ENCODE measurements at regions not wholly inside any gene's neighbourhood (a gene's known extent, or its start where the extent isn't known, plus 50 kb on each side); places are given as distances from the start of the nearest gene placed in this dataset.

DNA sequence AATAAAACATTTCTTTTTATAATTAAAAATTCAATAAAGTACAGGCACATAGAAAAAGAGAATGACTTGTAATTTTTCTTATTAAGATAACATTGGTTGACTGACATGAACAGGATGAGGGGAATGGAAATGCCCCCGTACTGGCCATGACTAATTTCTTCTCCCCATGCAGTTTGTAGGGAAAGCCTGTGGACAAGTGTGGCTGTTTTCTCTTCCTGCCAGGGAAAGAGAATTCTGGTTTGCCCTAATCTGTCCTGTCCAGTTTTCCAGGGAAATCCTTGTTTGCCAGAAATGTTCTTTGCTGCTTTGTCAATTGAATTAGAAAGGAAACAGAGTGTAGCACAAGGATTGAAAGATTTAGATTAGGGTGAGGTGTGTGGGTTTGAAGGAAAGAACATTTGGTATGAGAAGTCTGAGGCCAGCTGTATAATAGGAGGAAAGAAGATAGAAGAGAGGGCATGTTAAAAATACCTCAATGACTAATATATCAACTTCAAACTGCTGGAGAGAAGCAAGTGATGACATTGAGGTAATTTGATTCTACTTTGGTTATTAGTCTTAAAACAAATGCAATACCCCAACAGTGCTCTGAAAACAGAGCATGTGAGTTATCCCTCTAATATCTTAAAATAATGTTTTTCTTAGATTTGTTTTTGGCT lies 593.9 kb upstream of the ZNF804A start:
- POLR2A ChIA-PET: no interaction called here
- H3K4me3 ChIP-seq (ENCODE audit: low read depth, low read length): no peak overlapping the region
- DNase-seq (ENCODE audit: low read depth, low spot score): no peak
- H3K9me3 ChIP-seq (ENCODE audit: control insufficient read depth, insufficient read depth, low read length): no peaks in the 10 kb centered on the region; the same call in 1 of the 2 replicates
- TF ChIP-seq, protein P1, sequence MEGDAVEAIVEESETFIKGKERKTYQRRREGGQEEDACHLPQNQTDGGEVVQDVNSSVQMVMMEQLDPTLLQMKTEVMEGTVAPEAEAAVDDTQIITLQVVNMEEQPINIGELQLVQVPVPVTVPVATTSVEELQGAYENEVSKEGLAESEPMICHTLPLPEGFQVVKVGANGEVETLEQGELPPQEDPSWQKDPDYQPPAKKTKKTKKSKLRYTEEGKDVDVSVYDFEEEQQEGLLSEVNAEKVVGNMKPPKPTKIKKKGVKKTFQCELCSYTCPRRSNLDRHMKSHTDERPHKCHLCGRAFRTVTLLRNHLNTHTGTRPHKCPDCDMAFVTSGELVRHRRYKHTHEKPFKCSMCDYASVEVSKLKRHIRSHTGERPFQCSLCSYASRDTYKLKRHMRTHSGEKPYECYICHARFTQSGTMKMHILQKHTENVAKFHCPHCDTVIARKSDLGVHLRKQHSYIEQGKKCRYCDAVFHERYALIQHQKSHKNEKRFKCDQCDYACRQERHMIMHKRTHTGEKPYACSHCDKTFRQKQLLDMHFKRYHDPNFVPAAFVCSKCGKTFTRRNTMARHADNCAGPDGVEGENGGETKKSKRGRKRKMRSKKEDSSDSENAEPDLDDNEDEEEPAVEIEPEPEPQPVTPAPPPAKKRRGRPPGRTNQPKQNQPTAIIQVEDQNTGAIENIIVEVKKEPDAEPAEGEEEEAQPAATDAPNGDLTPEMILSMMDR (IDR thresholded peaks at IDR 0.05; ENCODE audit: low read depth, low read length): no peak
- no peak overlapping the region for H3K27ac ChIP-seq (ENCODE audit: low read depth, low read length)
- H3K27me3 ChIP-seq (ENCODE audit: control insufficient read depth, insufficient read depth, low read length): no peaks in the 10 kb centered on the region
- CTCF ChIA-PET: no interaction called here

DNA sequence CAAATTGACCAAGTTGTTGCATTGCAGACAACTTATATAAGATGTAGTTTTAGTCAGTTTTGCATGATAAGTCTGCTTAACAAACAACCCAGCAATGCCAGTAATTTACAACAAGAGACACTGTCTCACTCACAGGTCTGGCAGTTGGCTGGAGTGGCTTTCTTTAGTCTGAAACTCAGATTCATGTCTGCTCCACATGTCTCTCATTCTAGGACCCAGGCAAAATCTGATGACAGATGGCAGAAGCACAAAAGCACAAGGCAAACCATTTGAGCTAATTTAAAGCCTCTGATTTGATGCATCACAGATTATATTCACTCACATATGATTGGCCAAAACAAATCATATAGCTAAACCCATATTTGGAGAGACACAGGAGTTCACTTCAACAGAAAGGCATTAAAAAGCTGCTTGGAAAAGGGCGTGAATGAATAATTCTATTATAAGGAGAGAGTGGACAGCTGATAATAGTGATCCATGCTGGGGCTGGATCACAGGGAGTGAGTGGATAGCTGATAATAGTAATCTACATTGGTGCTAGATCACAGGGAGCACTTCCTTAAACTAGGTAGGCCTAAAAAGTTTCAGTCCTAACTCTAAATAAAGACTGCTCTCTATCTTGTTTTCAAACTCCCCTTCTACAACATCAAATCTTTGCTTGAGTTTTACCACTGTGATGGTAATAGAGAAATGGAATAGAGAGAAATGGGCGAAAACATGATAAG lies 593.2 kb upstream of the ZNF804A start:
- TF ChIP-seq, protein P1 (IDR thresholded peaks at IDR 0.05; ENCODE audit: low read depth, low read length): no peak
- Histone ChIP-seq H3K9me3 (ENCODE audit: control insufficient read depth, insufficient read depth, low read length) (no peaks in the 10 kb centered on the region; the same call in 1 of the 2 replicates), H3K27ac (ENCODE audit: low read depth, low read length) (no peak overlapping the region), H3K27me3 (ENCODE audit: control insufficient read depth, insufficient read depth, low read length) (no peaks in the 10 kb centered on the region), H3K4me3 (ENCODE audit: low read depth, low read length) (no peak overlapping the region)
- POLR2A ChIA-PET: no interaction called here
- DNase-seq (ENCODE audit: low read depth, low spot score): no peak
- CTCF ChIA-PET: no interaction called here

DNA sequence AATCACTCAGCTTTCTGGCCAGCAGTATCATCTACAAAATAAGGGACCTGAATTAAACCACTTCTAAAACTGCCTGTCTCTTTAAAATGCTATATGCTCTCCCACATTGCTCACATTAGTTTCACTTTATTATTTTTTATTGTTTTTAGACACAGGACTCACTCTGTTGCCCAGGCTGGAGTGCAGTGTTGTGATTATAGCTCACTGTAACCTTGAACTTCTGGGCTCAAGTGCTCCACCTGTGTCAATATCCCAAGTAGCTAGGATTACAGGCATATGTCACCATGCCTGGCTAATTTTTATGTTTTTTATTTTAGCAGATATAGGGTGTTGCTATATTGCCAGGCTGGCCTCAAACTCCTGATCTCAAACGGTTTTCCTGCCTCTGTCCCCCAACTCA lies 591.3 kb upstream of the ZNF804A start:
- Histone ChIP-seq H3K9me3 (ENCODE audit: control insufficient read depth, insufficient read depth, low read length) (no peaks in the 10 kb centered on the region; the same call in 1 of the 2 replicates), H3K4me3 (ENCODE audit: low read depth, low read length) (no peak overlapping the region), H3K27me3 (ENCODE audit: control insufficient read depth, insufficient read depth, low read length) (no peaks in the 10 kb centered on the region), H3K27ac (ENCODE audit: low read depth, low read length) (no peak overlapping the region)
- no peak for DNase-seq (ENCODE audit: low read depth, low spot score)
- POLR2A ChIA-PET: no interaction called here
- CTCF ChIA-PET: no interaction called here
- TF ChIP-seq, protein P1 (IDR thresholded peaks at IDR 0.05; ENCODE audit: low read depth, low read length): no peak

DNA sequence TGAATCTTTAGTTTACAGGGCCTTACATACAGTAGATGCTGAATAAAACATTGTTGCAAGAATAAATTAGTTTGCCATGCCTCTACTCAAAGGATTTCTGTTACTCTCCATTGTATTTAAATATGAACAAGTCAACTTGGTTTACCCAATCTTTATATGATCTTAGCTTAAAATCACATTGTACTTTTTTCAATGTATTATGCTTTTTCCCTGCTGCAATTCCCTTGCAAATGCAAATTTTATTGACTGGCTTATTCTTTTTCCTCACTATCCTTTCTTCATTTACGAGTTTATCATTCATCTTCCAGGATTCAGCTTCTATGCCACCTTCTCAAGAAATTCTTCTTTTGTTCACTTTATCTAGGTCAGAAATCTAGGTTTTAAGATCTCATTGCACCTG lies 571.4 kb upstream of the ZNF804A start:
- CTCF ChIA-PET: no interaction called here
- H3K27ac ChIP-seq (ENCODE audit: low read depth, low read length): no peak overlapping the region
- no peak overlapping the region for H3K4me3 ChIP-seq (ENCODE audit: low read depth, low read length)
- TF ChIP-seq, protein P1 (IDR thresholded peaks at IDR 0.05; ENCODE audit: low read depth, low read length): no peak
- H3K9me3 ChIP-seq (ENCODE audit: control insufficient read depth, insufficient read depth, low read length): no peaks in the 10 kb centered on the region; the same call in 1 of the 2 replicates
- DNase-seq (ENCODE audit: low read depth, low spot score): no peak
- no peaks in the 10 kb centered on the region for H3K27me3 ChIP-seq (ENCODE audit: control insufficient read depth, insufficient read depth, low read length)
- POLR2A ChIA-PET: no interaction called here

DNA sequence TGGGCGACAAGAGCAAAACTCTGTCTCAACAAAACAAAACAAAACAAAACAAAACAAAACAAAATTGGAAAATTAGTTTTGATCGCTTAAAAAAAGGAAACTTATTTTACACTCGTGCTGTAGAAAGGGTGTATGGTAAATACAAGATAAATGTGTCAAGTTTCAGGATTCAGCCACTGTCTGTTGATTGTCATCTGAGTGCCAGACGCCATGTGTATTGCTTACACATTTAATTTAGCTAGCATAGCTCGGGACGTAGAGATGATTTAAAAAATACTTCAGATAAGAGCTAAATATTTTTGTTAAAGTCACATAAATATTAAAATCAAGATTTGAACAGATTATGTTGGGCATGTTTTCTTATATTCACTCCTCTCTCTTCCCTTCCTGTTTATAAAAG lies 568.1 kb upstream of the ZNF804A start:
- TF ChIP-seq, protein P1 (IDR thresholded peaks at IDR 0.05; ENCODE audit: low read depth, low read length): no peak
- Histone ChIP-seq H3K27ac (ENCODE audit: low read depth, low read length) (no peak overlapping the region), H3K4me3 (ENCODE audit: low read depth, low read length) (no peak overlapping the region), H3K9me3 (ENCODE audit: control insufficient read depth, insufficient read depth, low read length) (peaks cover 2% of the 10 kb centered on the region; the same call in 1 of the 2 replicates), H3K27me3 (ENCODE audit: control insufficient read depth, insufficient read depth, low read length) (no peaks in the 10 kb centered on the region)
- CTCF ChIA-PET: no interaction called here
- no peak for DNase-seq (ENCODE audit: low read depth, low spot score)
- POLR2A ChIA-PET: no interaction called here
